ENCODE measurements at regions not wholly inside any gene's neighbourhood (a gene's known extent, or its start where the extent isn't known, plus 50 kb on each side); places are given as distances from the start of the nearest gene placed in this dataset.
"Not testable (repeated sequence)": the region's sequence is repeated elsewhere in the genome, so short reads cannot be mapped to it uniquely, and the experiment has no call there.

DNA sequence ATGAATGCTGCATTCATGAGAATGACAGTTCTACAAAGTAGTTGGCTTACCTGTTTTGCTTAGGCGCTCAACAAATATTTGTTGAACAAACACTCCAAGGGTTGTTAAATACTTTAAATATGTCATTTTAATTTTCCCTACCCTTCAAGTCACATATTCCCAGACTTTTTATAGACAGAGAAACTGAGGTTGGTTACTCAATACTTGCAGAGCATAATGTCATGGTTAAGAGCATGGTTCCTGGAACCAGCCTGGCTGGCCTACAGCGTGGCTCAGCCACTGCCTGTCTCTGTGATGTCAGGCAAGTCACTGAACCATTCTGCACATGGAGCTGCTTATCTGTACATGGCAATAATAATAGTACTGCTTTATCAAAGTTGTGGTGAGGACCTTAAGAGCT lies 120.0 kb upstream of the STK17B start:
- no peaks in the 10 kb centered on the region for H3K36me3 ChIP-seq (ENCODE audit: control insufficient read depth in 1 of 2, insufficient read depth in 2 of 2, low read length in 1 of 2)
- H3K27me3 ChIP-seq (ENCODE audit: control insufficient read depth in 1 of 2, insufficient read depth in 2 of 2, low read length in 1 of 2): no peaks in the 10 kb centered on the region
- ATAC-seq (ENCODE audit: low FRiP score) (no peak), DNase-seq (no peak)
- no peak overlapping the region for H3K27ac ChIP-seq (ENCODE audit: low read depth in 1 of 2, low read length in 2 of 2)
- no peak overlapping the region for H3K4me3 ChIP-seq (ENCODE audit: low read length in 2 of 2)
- peaks cover 0 to 2% of the 10 kb centered on the region in 2 donors for H3K4me1 ChIP-seq (ENCODE audit: control insufficient read depth in 1 of 2, insufficient read depth in 2 of 2, low read length in 2 of 2)
- 77 to 80% methylated on average over 2 of the region's 2 CpGs for WGBS, 2 donors
- no peaks in the 10 kb centered on the region for H3K9me3 ChIP-seq (ENCODE audit: control insufficient read depth, low read length)
- intact Hi-C loops (cut with DNase I): loop anchor here in 1 of 2 donors (10.0 kb wide), 1 partner anchor 303 kb away; the partner anchor contains the start of gene HECW2

DNA sequence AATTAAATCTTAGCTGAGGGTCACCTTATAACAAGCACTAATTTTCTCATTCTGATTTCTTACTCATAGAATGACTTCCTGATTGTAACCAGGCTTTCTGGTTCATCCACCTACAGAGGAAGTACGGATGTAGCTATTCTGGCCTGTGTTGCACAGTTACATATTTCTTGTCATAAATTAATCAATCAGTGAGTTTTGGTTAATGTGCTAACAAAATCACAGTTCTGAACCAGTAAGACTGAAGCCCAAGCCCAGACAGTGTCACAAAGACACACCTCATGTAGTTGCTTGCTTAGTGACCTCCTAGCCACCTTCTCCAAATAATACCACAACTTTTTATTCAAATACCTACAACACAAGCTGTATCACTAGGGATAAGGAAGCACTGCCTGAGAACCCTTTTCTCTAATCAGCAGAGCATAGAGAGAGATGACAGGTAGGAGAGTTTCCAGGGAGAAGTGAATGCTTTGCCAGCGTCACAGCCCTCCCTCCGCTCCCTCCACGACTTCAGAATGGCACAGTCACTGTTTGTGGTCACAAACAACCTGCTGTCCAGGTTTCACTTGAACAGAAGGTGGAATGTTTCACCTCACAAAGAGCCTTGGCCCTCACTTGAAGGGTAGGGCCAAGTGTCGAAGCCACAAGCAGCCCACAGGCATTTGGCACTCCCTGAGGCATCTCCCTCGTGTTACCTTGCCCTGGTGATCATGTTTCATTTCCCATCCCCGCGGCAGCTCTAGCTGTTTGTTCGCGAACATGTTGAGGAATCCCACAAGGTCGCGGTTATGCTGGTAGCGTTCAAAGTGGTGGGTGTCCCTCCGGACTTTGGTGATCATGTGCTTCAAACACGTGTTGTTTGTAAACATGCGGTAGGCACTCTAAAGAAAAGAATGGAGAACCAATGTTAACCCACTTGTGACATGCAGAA lies 120.8 kb upstream of the STK17B start:
- intact Hi-C loops (cut with DNase I): loop anchor here in 1 of 2 donors (10.0 kb wide), 1 partner anchor 303 kb away; the partner anchor contains the start of gene HECW2
- Histone ChIP-seq H3K4me3 (ENCODE audit: low read length in 2 of 2) (no peak overlapping the region), H3K4me1 (ENCODE audit: control insufficient read depth in 1 of 2, insufficient read depth in 2 of 2, low read length in 2 of 2) (peaks cover 0 to 2% of the 10 kb centered on the region in 2 donors), H3K27me3 (ENCODE audit: control insufficient read depth in 1 of 2, insufficient read depth in 2 of 2, low read length in 1 of 2) (no peaks in the 10 kb centered on the region), H3K9me3 (ENCODE audit: control insufficient read depth, low read length) (no peaks in the 10 kb centered on the region), H3K36me3 (ENCODE audit: control insufficient read depth in 1 of 2, insufficient read depth in 2 of 2, low read length in 1 of 2) (no peaks in the 10 kb centered on the region), H3K27ac (ENCODE audit: low read depth in 1 of 2, low read length in 2 of 2) (no peak overlapping the region)
- DNase-seq (no peak), ATAC-seq (ENCODE audit: low FRiP score) (no peak)
- WGBS, 2 donors: 90% methylated on average over 16 of the region's 16 CpGs

DNA sequence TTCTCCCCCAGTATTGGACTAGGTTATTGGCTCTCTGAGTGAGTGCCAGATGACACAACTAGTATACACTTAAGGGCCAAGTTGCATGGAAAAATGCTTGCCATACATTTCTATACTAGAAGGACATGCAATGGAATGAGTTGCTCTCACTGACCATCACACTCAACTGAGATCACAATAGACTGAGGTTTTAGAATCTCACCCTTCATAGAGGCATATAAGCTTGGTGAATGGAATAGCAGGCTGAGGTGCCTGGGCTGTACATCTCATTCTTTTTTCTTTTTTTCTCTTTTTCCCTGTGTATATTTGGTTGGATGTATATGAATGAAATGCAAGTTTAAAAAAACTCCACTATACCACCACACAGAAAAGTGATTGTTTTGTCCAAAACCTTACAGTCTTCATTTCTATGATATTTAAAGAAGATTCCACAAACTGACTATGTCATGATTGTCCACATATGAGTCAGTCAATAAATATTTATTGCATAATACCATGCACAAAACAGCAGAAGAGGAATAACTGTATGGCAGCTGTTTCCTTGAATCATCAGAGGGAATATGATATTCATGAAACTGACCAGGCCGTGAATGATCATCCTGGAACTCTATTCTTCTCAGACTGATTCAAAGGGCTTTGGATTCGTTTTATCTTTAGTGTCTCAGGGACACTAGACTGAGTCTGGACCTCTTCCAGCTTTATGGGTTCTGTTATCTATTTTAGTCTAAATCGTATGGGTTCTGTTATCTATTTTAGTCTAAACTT lies 122.6 kb upstream of the STK17B start:
- DNase-seq (no peak), ATAC-seq (ENCODE audit: low FRiP score) (peak; percentile 60)
- no peak overlapping the region for H3K4me3 ChIP-seq (ENCODE audit: low read length in 2 of 2)
- H3K27ac ChIP-seq (ENCODE audit: low read depth in 1 of 2, low read length in 2 of 2): no peak overlapping the region
- 65 to 66% methylated on average over 3 of the region's 3 CpGs for WGBS, 2 donors
- intact Hi-C loops (cut with DNase I): loop anchor here in 1 of 2 donors (10.0 kb wide), 1 partner anchor 301 kb away; the partner anchor contains the start of gene HECW2
- peaks cover 0 to 2% of the 10 kb centered on the region in 2 donors for H3K4me1 ChIP-seq (ENCODE audit: control insufficient read depth in 1 of 2, insufficient read depth in 2 of 2, low read length in 2 of 2)
- no peaks in the 10 kb centered on the region for H3K9me3 ChIP-seq (ENCODE audit: control insufficient read depth, low read length)
- H3K27me3 ChIP-seq (ENCODE audit: control insufficient read depth in 1 of 2, insufficient read depth in 2 of 2, low read length in 1 of 2): no peaks in the 10 kb centered on the region
- H3K36me3 ChIP-seq (ENCODE audit: control insufficient read depth in 1 of 2, insufficient read depth in 2 of 2, low read length in 1 of 2): no peaks in the 10 kb centered on the region

GRCh38 chr2:196294516-196294909 lies 123.1 kb upstream of the STK17B start:
- Histone ChIP-seq H3K27ac (ENCODE audit: low read depth in 1 of 2, low read length in 2 of 2) (no peak overlapping the region), H3K27me3 (ENCODE audit: control insufficient read depth in 1 of 2, insufficient read depth in 2 of 2, low read length in 1 of 2) (no peaks in the 10 kb centered on the region), H3K9me3 (ENCODE audit: control insufficient read depth, low read length) (no peaks in the 10 kb centered on the region), H3K4me3 (ENCODE audit: low read length in 2 of 2) (no peak overlapping the region), H3K4me1 (ENCODE audit: control insufficient read depth in 1 of 2, insufficient read depth in 2 of 2, low read length in 2 of 2) (peaks cover 0 to 2% of the 10 kb centered on the region in 2 donors), H3K36me3 (ENCODE audit: control insufficient read depth in 1 of 2, insufficient read depth in 2 of 2, low read length in 1 of 2) (no peaks in the 10 kb centered on the region)
- ATAC-seq (ENCODE audit: low FRiP score) (no peak), DNase-seq (no peak)
- intact Hi-C loops (cut with DNase I): loop anchor here in 1 of 2 donors (10.0 kb wide), 1 partner anchor 300 kb away; the partner anchor contains the start of gene HECW2
- 74 to 79% methylated on average over 1 of the region's 1 CpG for WGBS, 2 donors

DNA sequence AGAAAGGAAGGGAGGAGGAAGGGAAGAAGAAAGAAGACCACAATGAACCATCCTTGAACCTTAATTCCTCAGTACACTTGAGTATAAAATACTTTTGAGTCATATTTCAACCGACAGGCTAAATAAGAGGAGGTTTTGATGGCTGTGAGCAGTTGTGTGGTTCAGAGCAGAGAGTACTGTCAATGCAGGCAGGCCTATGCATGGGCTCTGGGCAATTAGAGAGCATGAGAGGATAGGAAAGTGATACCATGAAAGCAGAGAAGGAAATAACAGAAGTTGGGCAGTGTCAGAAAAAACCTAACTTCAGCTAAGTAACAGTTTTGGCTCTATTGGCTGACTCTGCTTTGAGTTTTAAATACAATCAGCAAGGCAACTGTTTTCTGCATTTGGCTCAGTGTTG lies 123.6 kb upstream of the STK17B start:
- peaks cover 0 to 2% of the 10 kb centered on the region in 2 donors for H3K4me1 ChIP-seq (ENCODE audit: control insufficient read depth in 1 of 2, insufficient read depth in 2 of 2, low read length in 2 of 2)
- no peaks in the 10 kb centered on the region for H3K27me3 ChIP-seq (ENCODE audit: control insufficient read depth in 1 of 2, insufficient read depth in 2 of 2, low read length in 1 of 2)
- H3K36me3 ChIP-seq (ENCODE audit: control insufficient read depth in 1 of 2, insufficient read depth in 2 of 2, low read length in 1 of 2): no peaks in the 10 kb centered on the region
- no peaks in the 10 kb centered on the region for H3K9me3 ChIP-seq (ENCODE audit: control insufficient read depth, low read length)
- 84 to 91% methylated on average over 1 of the region's 1 CpG for WGBS, 2 donors
- ATAC-seq (ENCODE audit: low FRiP score): no peak
- DNase-seq: no peak
- no peak overlapping the region for H3K27ac ChIP-seq (ENCODE audit: low read depth in 1 of 2, low read length in 2 of 2)
- intact Hi-C loops (cut with DNase I): loop anchor here (5.0 to 10.0 kb wide), 4 partner anchors 42 to 457 kb away; partner anchors contain the start of gene HECW2 (in 1 of the 2)
- H3K4me3 ChIP-seq (ENCODE audit: low read length in 2 of 2): no peak overlapping the region

DNA sequence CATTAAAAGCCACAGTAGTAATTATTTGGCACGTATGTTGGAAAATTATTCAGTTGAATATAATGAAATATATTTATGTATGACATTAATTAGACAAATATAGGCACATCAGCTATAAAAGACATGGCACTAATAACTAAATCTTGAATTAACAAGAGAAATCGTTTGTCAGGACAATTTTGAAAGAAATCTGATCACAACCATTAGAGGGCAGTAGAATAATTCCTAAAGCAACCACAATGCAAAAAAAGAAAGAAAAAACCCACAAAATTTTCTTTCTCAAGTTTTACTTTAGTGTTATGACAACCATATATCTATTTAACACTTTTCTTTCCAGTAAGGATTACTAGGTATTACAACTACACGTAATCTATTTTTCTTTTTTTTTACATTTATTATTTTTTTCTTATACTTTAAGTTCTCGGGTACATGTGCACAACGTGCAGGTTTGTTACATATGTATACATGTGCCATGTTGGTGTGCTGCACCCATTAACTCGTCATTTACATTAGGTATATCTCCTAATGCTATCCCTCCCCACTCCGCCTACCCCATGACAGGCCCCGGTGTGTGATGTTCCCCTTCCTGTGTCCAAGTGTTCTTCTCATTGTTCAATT lies 126.8 kb upstream of the STK17B start:
- H3K4me3 ChIP-seq (ENCODE audit: low read length in 2 of 2); H3K27me3 ChIP-seq (ENCODE audit: control insufficient read depth in 1 of 2, insufficient read depth in 2 of 2, low read length in 1 of 2); H3K4me1 ChIP-seq (ENCODE audit: control insufficient read depth in 1 of 2, insufficient read depth in 2 of 2, low read length in 2 of 2); ATAC-seq (ENCODE audit: low FRiP score); H3K9me3 ChIP-seq (ENCODE audit: control insufficient read depth, low read length); H3K27ac ChIP-seq (ENCODE audit: low read depth in 1 of 2, low read length in 2 of 2); H3K36me3 ChIP-seq (ENCODE audit: control insufficient read depth in 1 of 2, insufficient read depth in 2 of 2, low read length in 1 of 2); DNase-seq: not testable (repeated sequence)
- 41 to 43% methylated on average over 7 to 8 of the region's 8 CpGs for WGBS, 2 donors
- intact Hi-C loops (cut with DNase I): loop anchor here (5.0 to 10.0 kb wide), 4 partner anchors 39 to 454 kb away; partner anchors contain the start of gene HECW2 (in 1 of the 2)

DNA sequence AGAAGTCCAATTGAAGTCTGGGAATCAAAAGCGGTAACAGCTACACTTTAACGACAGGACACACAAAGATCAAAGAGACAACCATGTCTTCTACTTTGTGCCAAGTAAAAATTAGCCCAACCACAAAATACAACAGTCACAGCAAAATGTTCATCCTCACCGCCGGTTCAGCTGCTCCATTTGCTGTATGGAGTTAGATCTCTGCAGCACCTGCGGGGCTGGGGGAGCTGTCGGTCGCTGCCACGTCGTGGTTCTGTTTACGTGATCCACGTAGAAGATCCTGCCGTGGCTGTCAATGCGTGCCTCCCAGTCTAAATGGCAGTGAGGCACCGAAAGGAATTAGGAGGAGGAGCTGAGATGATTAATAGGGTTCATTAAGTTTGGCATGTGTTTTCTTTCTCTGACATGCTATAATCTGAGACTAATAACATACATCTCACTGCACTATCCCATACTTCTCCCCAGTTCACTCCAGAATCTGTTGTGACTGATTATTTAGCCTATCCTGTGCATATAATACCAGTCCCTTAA lies 136.5 kb upstream of the STK17B start:
- no peaks in the 10 kb centered on the region for H3K36me3 ChIP-seq (ENCODE audit: control insufficient read depth in 1 of 2, insufficient read depth in 2 of 2, low read length in 1 of 2)
- DNase-seq: peak in 1 of 2 donors; percentile 73
- intact Hi-C loops (cut with DNase I): no loop called here
- no peak overlapping the region for H3K27ac ChIP-seq (ENCODE audit: low read depth in 1 of 2, low read length in 2 of 2)
- no peak overlapping the region for H3K4me3 ChIP-seq (ENCODE audit: low read length in 2 of 2)
- H3K4me1 ChIP-seq (ENCODE audit: control insufficient read depth in 1 of 2, insufficient read depth in 2 of 2, low read length in 2 of 2): peaks cover 4 to 11% of the 10 kb centered on the region in 2 donors
- no peaks in the 10 kb centered on the region for H3K9me3 ChIP-seq (ENCODE audit: control insufficient read depth, low read length)
- no peaks in the 10 kb centered on the region for H3K27me3 ChIP-seq (ENCODE audit: control insufficient read depth in 1 of 2, insufficient read depth in 2 of 2, low read length in 1 of 2)
- WGBS, 2 donors: 94% methylated on average over 14 of the region's 14 CpGs
- ATAC-seq (ENCODE audit: low FRiP score): no peak

DNA sequence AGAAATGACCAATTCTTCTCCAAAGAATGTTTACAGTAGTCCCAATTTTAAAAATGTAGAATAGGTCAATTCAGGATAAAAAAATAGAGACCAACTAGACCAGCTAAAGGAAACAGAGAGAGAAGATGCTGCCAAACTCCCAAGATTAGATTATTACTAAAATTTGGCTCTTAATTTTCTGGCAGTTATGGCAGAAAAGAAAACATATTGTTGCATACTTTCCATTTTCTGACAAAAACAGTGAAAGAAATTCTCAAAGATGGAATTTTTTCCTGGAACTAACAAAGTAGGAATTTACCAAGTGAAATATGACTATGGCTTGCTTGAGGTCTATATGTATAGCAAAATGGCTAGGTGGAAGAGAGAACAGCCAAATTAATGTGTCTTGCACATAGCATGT lies 138.3 kb upstream of the STK17B start:
- Histone ChIP-seq H3K36me3 (ENCODE audit: control insufficient read depth in 1 of 2, insufficient read depth in 2 of 2, low read length in 1 of 2) (no peaks in the 10 kb centered on the region), H3K27me3 (ENCODE audit: control insufficient read depth in 1 of 2, insufficient read depth in 2 of 2, low read length in 1 of 2) (no peaks in the 10 kb centered on the region), H3K27ac (ENCODE audit: low read depth in 1 of 2, low read length in 2 of 2) (no peak overlapping the region), H3K4me3 (ENCODE audit: low read length in 2 of 2) (no peak overlapping the region), H3K9me3 (ENCODE audit: control insufficient read depth, low read length) (no peaks in the 10 kb centered on the region), H3K4me1 (ENCODE audit: control insufficient read depth in 1 of 2, insufficient read depth in 2 of 2, low read length in 2 of 2) (peaks cover 4 to 11% of the 10 kb centered on the region in 2 donors)
- intact Hi-C loops (cut with DNase I): no loop called here
- ATAC-seq (ENCODE audit: low FRiP score) (no peak), DNase-seq (no peak)
